ENCODE measurements at regions not wholly inside any gene's neighbourhood (a gene's known extent, or its start where the extent isn't known, plus 50 kb on each side); places are given as distances from the start of the nearest gene placed in this dataset.

DNA sequence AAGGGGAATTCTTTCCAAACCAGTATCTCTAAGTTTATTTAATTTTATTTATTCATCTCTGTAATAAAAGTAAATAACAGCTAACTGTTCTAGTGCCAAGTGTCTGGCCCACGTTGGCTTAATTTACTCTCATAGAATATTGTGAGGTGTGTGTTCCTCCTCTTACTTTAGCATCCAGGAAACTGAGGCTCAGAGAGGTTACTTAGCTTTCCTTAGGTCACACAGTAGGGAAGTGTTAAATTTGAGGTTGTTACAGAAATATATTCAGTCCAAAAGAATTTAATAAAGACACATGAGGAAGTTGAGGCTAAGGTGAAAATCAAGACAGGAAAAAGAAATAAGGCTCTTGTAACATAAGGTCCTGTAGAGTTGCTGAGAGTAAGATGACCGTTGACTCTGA lies 84.4 kb upstream of the MRPS22 start:
- TF ChIP-seq, protein P1, sequence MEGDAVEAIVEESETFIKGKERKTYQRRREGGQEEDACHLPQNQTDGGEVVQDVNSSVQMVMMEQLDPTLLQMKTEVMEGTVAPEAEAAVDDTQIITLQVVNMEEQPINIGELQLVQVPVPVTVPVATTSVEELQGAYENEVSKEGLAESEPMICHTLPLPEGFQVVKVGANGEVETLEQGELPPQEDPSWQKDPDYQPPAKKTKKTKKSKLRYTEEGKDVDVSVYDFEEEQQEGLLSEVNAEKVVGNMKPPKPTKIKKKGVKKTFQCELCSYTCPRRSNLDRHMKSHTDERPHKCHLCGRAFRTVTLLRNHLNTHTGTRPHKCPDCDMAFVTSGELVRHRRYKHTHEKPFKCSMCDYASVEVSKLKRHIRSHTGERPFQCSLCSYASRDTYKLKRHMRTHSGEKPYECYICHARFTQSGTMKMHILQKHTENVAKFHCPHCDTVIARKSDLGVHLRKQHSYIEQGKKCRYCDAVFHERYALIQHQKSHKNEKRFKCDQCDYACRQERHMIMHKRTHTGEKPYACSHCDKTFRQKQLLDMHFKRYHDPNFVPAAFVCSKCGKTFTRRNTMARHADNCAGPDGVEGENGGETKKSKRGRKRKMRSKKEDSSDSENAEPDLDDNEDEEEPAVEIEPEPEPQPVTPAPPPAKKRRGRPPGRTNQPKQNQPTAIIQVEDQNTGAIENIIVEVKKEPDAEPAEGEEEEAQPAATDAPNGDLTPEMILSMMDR (IDR thresholded peaks at IDR 0.05): no peak
- no peak for TF ChIP-seq POLR2A (IDR thresholded peaks at IDR 0.05)
